PC-3 (cell line): ENCODE measurements at regions not wholly inside any gene's neighbourhood (a gene's known extent, or its start where the extent isn't known, plus 50 kb on each side); places are given as distances from the start of the nearest gene placed in this dataset.
"Not testable (repeated sequence)": the region's sequence is repeated elsewhere in the genome, so short reads cannot be mapped to it uniquely, and the experiment has no call there.

Experiments used
- ATAC-seq: fragments of 200-7000 bp; cut with Tn5 transposase; 2 replicates; pipeline ENCODE4 v1.9.1; 2020; ENCODE audit warnings: mild to moderate bottlenecking, moderate library complexity
- BruUV-seq: library from RNA; stranded (reverse); fragments of 400-500 nt; replicated peaks from 2 replicates; lab custom pipeline; 2021; lab: Mats Ljungman, UMichigan
- CTCF ChIA-PET: fragments of 300-600 bp; sonication (Branson Sonifier 250); formaldehyde crosslinking; loops from one replicate; lab custom pipeline; 2022; ENCODE audit warnings: antibody characterized with exemption; lab: Charles Lee
- POLR2A ChIA-PET: fragments of 300-600 bp; sonication (Branson Sonifier 250); formaldehyde crosslinking; loops from one replicate; lab custom pipeline; 2022; ENCODE audit warnings: antibody characterized with exemption; ENCODE audit not compliant: unreplicated experiment; lab: Charles Lee
- DNase-seq: peaks from one replicate; pipeline ENCODE4 v3.0.0-alpha.2; 2015
- H2AFZ ChIP-seq: fragments of 300-600 bp; sonication (generic); 2 replicates; pipeline ENCODE4 v1.6.0; 2016; ENCODE audit warnings: antibody characterized with exemption, low read length
- H3F3A ChIP-seq: fragments of 300-600 bp; sonication (generic); one replicate; pipeline ENCODE4 v1.6.0; 2017; ENCODE audit warnings: antibody characterized with exemption, low read length, control low read depth, mild to moderate bottlenecking; ENCODE audit not compliant: unreplicated experiment
- H3K27ac ChIP-seq: fragments of 300-600 bp; sonication (generic); 2 replicates; pipeline ENCODE4 v1.5.1; 2016; ENCODE audit warnings: mild to moderate bottlenecking, low read length
- H3K27me3 ChIP-seq: fragments of 300-600 bp; sonication (generic); 2 replicates; pipeline ENCODE4 v1.6.1; 2016; ENCODE audit warnings: low read length, mixed read lengths
- H3K36me3 ChIP-seq: fragments of 300-600 bp; sonication (generic); 2 replicates; pipeline ENCODE4 v1.6.1; 2016; ENCODE audit warnings: low read depth, mixed run types, low read length, mixed read lengths
- H3K4me1 ChIP-seq: fragments of 300-600 bp; sonication (generic); 2 replicates; pipeline ENCODE4 v1.5.1; 2016; ENCODE audit warnings: low read length; ENCODE audit not compliant: insufficient read depth
- H3K4me2 ChIP-seq: fragments of 300-600 bp; sonication (generic); 2 replicates; pipeline ENCODE4 v1.6.0; 2016; ENCODE audit warnings: low read length
- H3K4me3 ChIP-seq: fragments of 300-600 bp; sonication (generic); 2 replicates; pipeline ENCODE4 v1.5.1; 2016; ENCODE audit warnings: mild to moderate bottlenecking, low read length, mixed read lengths
- H3K79me2 ChIP-seq: fragments of 300-600 bp; sonication (generic); 2 replicates; pipeline ENCODE4 v1.6.1; 2017; ENCODE audit warnings: low read length, mixed read lengths
- H3K9ac ChIP-seq: fragments of 300-600 bp; sonication (generic); 2 replicates; pipeline ENCODE4 v1.6.0; 2016; ENCODE audit warnings: mild to moderate bottlenecking, low read length
- H3K9me2 ChIP-seq: fragments of 300-600 bp; sonication (generic); replicated peaks from 2 replicates; pipeline ENCODE4 v1.6.1; 2016; ENCODE audit warnings: mixed run types, low read length, mixed read lengths
- H3K9me3 ChIP-seq: fragments of 300-600 bp; sonication (generic); 2 replicates; pipeline ENCODE4 v1.6.1; 2016; ENCODE audit warnings: low read length, mixed read lengths
- H4K20me1 ChIP-seq: fragments of 300-600 bp; sonication (generic); 2 replicates; pipeline ENCODE4 v1.6.1; 2016; ENCODE audit warnings: low read length, mixed read lengths
- intact Hi-C: fragments of 100-400 bp; cut with micrococcal nuclease; formaldehyde crosslinking; loops from 2 replicates; pipeline ENCODE4 v1.9.0; 2023

GRCh38 chr2:95654897-95655296 is 63.1 kb downstream of the TRIM43 start:
- H3K9ac ChIP-seq, H4K20me1 ChIP-seq, POLR2A ChIA-PET, DNase-seq, H3K4me1 ChIP-seq, H3F3A ChIP-seq, H3K27me3 ChIP-seq, H3K27ac ChIP-seq, H3K79me2 ChIP-seq, CTCF ChIA-PET, H3K4me2 ChIP-seq, ATAC-seq, BruUV-seq, H3K36me3 ChIP-seq, H3K9me2 ChIP-seq, H2AFZ ChIP-seq, H3K9me3 ChIP-seq, intact Hi-C loops, H3K4me3 ChIP-seq: not testable (repeated sequence)

- H3K4me1 ChIP-seq, POLR2A ChIA-PET, H3K36me3 ChIP-seq, H3K4me2 ChIP-seq, H3K9ac ChIP-seq, DNase-seq, ATAC-seq, H3K9me2 ChIP-seq, H3K79me2 ChIP-seq, H3K27me3 ChIP-seq, H3F3A ChIP-seq, BruUV-seq, H2AFZ ChIP-seq, H3K27ac ChIP-seq, H3K4me3 ChIP-seq, H3K9me3 ChIP-seq, CTCF ChIA-PET, intact Hi-C loops, H4K20me1 ChIP-seq: not testable (repeated sequence)
Measured at GRCh38 chr2:95656553-95656952, 64.8 kb downstream of the TRIM43 start.

- POLR2A ChIA-PET, H3F3A ChIP-seq, H3K9me2 ChIP-seq, H3K27me3 ChIP-seq, BruUV-seq, H3K27ac ChIP-seq, H3K4me2 ChIP-seq, H3K4me3 ChIP-seq, CTCF ChIA-PET, H3K4me1 ChIP-seq, H3K9ac ChIP-seq, H3K36me3 ChIP-seq, H2AFZ ChIP-seq, DNase-seq, H3K79me2 ChIP-seq, H3K9me3 ChIP-seq, intact Hi-C loops, H4K20me1 ChIP-seq, ATAC-seq: not testable (repeated sequence)
Measured at GRCh38 chr2:95657937-95658336, 66.1 kb downstream of the TRIM43 start.

GRCh38 chr2:95660766-95661562 is 69.2 kb downstream of the TRIM43 start:
- H3K79me2 ChIP-seq, CTCF ChIA-PET, H3K4me1 ChIP-seq, H3K27me3 ChIP-seq, DNase-seq, ATAC-seq, H2AFZ ChIP-seq, H4K20me1 ChIP-seq, H3K9ac ChIP-seq, H3K4me3 ChIP-seq, H3K36me3 ChIP-seq, H3K9me3 ChIP-seq, POLR2A ChIA-PET, H3K27ac ChIP-seq, H3K9me2 ChIP-seq, H3K4me2 ChIP-seq, intact Hi-C loops, H3F3A ChIP-seq, BruUV-seq: not testable (repeated sequence)

GRCh38 chr2:95663471-95664441 is 72.0 kb downstream of the TRIM43 start:
- ATAC-seq, H2AFZ ChIP-seq, H4K20me1 ChIP-seq, H3K4me1 ChIP-seq, H3F3A ChIP-seq, H3K27ac ChIP-seq, H3K9me2 ChIP-seq, H3K9ac ChIP-seq, H3K9me3 ChIP-seq, DNase-seq, intact Hi-C loops, CTCF ChIA-PET, H3K4me2 ChIP-seq, H3K36me3 ChIP-seq, H3K4me3 ChIP-seq, BruUV-seq, H3K27me3 ChIP-seq, POLR2A ChIA-PET, H3K79me2 ChIP-seq: not testable (repeated sequence)
